H9 (cell line): ENCODE measurements at regions not wholly inside any gene's neighbourhood (a gene's known extent, or its start where the extent isn't known, plus 50 kb on each side); places are given as distances from the start of the nearest gene placed in this dataset.

Experiments
- DNase-seq: peaks from one replicate; pipeline ENCODE4 v3.0.0-alpha.2; 2017
- H2AFZ ChIP-seq: one replicate; pipeline ENCODE4 v1.6.1; 2013; ENCODE audit warnings: mild to moderate bottlenecking, low read length, control low read depth, moderate library complexity
- H2AK5ac ChIP-seq: 2 replicates; pipeline ENCODE4 v1.6.1; 2013; ENCODE audit warnings: low read length, control low read depth, mixed read lengths; ENCODE audit not compliant: insufficient read length
- H2BK120ac ChIP-seq: one replicate; pipeline ENCODE4 v1.6.1; 2013; ENCODE audit warnings: low read depth, mild to moderate bottlenecking, low read length, control low read depth, inconsistent platforms; ENCODE audit not compliant: poor library complexity, severe bottlenecking
- H2BK12ac ChIP-seq: 2 replicates; pipeline ENCODE4 v1.6.1; 2013; ENCODE audit warnings: low read length, control low read depth, mixed read lengths, low read depth; ENCODE audit not compliant: insufficient read length
- H2BK15ac ChIP-seq: 2 replicates; pipeline ENCODE4 v1.6.1; 2013; ENCODE audit warnings: low read depth, low read length, control low read depth
- H2BK20ac ChIP-seq: one replicate; pipeline ENCODE4 v1.6.1; 2013; ENCODE audit warnings: low read depth, mild to moderate bottlenecking, low read length, control low read depth, inconsistent platforms; ENCODE audit not compliant: poor library complexity, severe bottlenecking
- H2BK5ac ChIP-seq: 2 replicates; pipeline ENCODE4 v1.6.1; 2013; ENCODE audit warnings: low read length, control low read depth, mixed read lengths; ENCODE audit not compliant: insufficient read length
- H3K14ac ChIP-seq: 2 replicates; pipeline ENCODE4 v1.6.1; 2013; ENCODE audit warnings: low read length, control low read depth; ENCODE audit not compliant: insufficient read depth
- H3K18ac ChIP-seq: 2 replicates; pipeline ENCODE4 v1.6.1; 2013; ENCODE audit warnings: low read depth, mild to moderate bottlenecking, mixed read lengths, low read length, control low read depth; ENCODE audit not compliant: insufficient read length
- H3K23ac ChIP-seq: 2 replicates; pipeline ENCODE4 v1.6.1; 2013; ENCODE audit warnings: low read length, control low read depth, mixed read lengths, low read depth; ENCODE audit not compliant: insufficient read length
- H3K23me2 ChIP-seq: 2 replicates; pipeline ENCODE4 v1.6.1; 2013; ENCODE audit warnings: low read depth, mild to moderate bottlenecking, mixed read lengths, low read length, control low read depth; ENCODE audit not compliant: insufficient read length, poor library complexity, severe bottlenecking
- H3K27ac ChIP-seq: 2 replicates; pipeline ENCODE4 v1.5.1; 2013; ENCODE audit warnings: low read length, control low read depth, mixed read lengths, low read depth; ENCODE audit not compliant: insufficient read length
- H3K27me3 ChIP-seq: 2 replicates; pipeline ENCODE4 v1.6.1; 2013; ENCODE audit warnings: low read length, control low read depth, inconsistent platforms; ENCODE audit not compliant: insufficient read depth
- H3K4ac ChIP-seq: 2 replicates; pipeline ENCODE4 v1.6.1; 2013; ENCODE audit warnings: low read depth, mild to moderate bottlenecking, control low read depth, inconsistent platforms, low read length, moderate library complexity
- H3K4me1 ChIP-seq: 2 replicates; pipeline ENCODE4 v1.6.1; 2013; ENCODE audit warnings: low read length, control low read depth, inconsistent platforms; ENCODE audit not compliant: insufficient read depth
- H3K4me2 ChIP-seq: 2 replicates; pipeline ENCODE4 v1.6.1; 2013; ENCODE audit warnings: low read length, control low read depth, mixed read lengths; ENCODE audit not compliant: insufficient read length, insufficient read depth
- H3K56ac ChIP-seq: 2 replicates; pipeline ENCODE4 v1.6.1; 2013; ENCODE audit warnings: low read depth, mild to moderate bottlenecking, mixed read lengths, low read length, control low read depth; ENCODE audit not compliant: insufficient read length
- H3K79me1 ChIP-seq: 2 replicates; pipeline ENCODE4 v1.6.1; 2013; ENCODE audit warnings: low read depth, mild to moderate bottlenecking, moderate library complexity, low read length, control low read depth, inconsistent platforms; ENCODE audit not compliant: insufficient read depth, poor library complexity, severe bottlenecking
- H3K79me2 ChIP-seq: 2 replicates; pipeline ENCODE4 v1.6.1; 2013; ENCODE audit warnings: low read length, control low read depth, inconsistent platforms; ENCODE audit not compliant: insufficient read depth
- H3K9ac ChIP-seq: 2 replicates; pipeline ENCODE4 v1.6.1; 2013; ENCODE audit warnings: low read length, control low read depth, mixed read lengths; ENCODE audit not compliant: insufficient read length; ENCODE audit errors: extremely low read depth
- H3K9me3 ChIP-seq: one replicate; pipeline ENCODE4 v1.6.1; 2013; ENCODE audit warnings: low read depth, low read length, inconsistent platforms; ENCODE audit not compliant: control insufficient read depth
- H3T11ph ChIP-seq: one replicate; pipeline ENCODE4 v1.6.1; 2013; ENCODE audit warnings: mild to moderate bottlenecking, low read length, control low read depth, inconsistent platforms
- H4K20me1 ChIP-seq: one replicate; pipeline ENCODE4 v1.6.1; 2013; ENCODE audit not compliant: control insufficient read depth, insufficient read length, insufficient read depth
- H4K5ac ChIP-seq: 2 replicates; pipeline ENCODE4 v1.6.1; 2013; ENCODE audit warnings: low read depth, mild to moderate bottlenecking, mixed read lengths, low read length, control low read depth; ENCODE audit not compliant: insufficient read length
- H4K8ac ChIP-seq: replicated peaks from 2 replicates; pipeline ENCODE4 v1.6.1; 2013; ENCODE audit warnings: low read length, control low read depth, mixed read lengths, low read depth; ENCODE audit not compliant: insufficient read length
- H4K91ac ChIP-seq: 2 replicates; pipeline ENCODE4 v1.6.1; 2013; ENCODE audit warnings: low read depth, mild to moderate bottlenecking, moderate library complexity, mixed read lengths, low read length, control low read depth; ENCODE audit not compliant: insufficient read length
- H3K27ac Mint-ChIP-seq, 3 experiments: 2 replicates in 2 of 3; 3 replicates in 1 of 3; pipeline ENCODE4 v1.8.0; 2020 to 2021; ENCODE audit warnings: mixed read lengths in 3 of 3, mild to moderate bottlenecking in 1 of 3, moderate library complexity in 1 of 3
- H3K27me3 Mint-ChIP-seq: 2 replicates; pipeline ENCODE4 v1.8.0; 2021; ENCODE audit warnings: low read depth, mild to moderate bottlenecking, moderate library complexity, mixed read lengths
- H3K36me3 Mint-ChIP-seq, 3 experiments: 2 replicates in 2 of 3; 3 replicates in 1 of 3; pipeline ENCODE4 v1.8.0; 2020 to 2021; ENCODE audit warnings: low read depth in 3 of 3, mixed read lengths in 3 of 3; ENCODE audit not compliant: insufficient read depth in 1 of 3
- H3K4me1 Mint-ChIP-seq, 2 experiments: 2 replicates each; pipeline ENCODE4 v1.8.0; 2020; ENCODE audit warnings: mixed read lengths in 2 of 2
- H3K4me3 Mint-ChIP-seq, 2 experiments: 2 replicates in 1 of 2; 3 replicates in 1 of 2; pipeline ENCODE4 v1.8.0; 2020 to 2021; ENCODE audit warnings: mild to moderate bottlenecking in 2 of 2, mixed read lengths in 2 of 2, moderate library complexity in 1 of 2
- H3K9me3 Mint-ChIP-seq, 2 experiments: 2 replicates in 1 of 2; 3 replicates in 1 of 2; pipeline ENCODE4 v1.8.0; 2020; ENCODE audit warnings: mild to moderate bottlenecking in 2 of 2, mixed read lengths in 2 of 2, moderate library complexity in 1 of 2
- CTCF ChIP-seq: fragments of 200-600 bp; sonication (generic); conservative IDR thresholded peaks from 3 replicates; pipeline ENCODE4 v1.8.0; 2021; ENCODE audit warnings: antibody characterized with exemption, mild to moderate bottlenecking
- WGBS: extraction: QIAGEN DNeasy Blood & Tissue Kit; methylation state at CpG from one replicate; pipeline ENCODE4 v1.1.7; 2013; ENCODE audit warnings: missing lambda C conversion rate, low lambda C conversion rate, mixed read lengths; ENCODE audit not compliant: insufficient read length; ENCODE audit errors: extremely low coverage; 5-methylcytosine and 5-hydroxymethylcytosine counted together

DNA sequence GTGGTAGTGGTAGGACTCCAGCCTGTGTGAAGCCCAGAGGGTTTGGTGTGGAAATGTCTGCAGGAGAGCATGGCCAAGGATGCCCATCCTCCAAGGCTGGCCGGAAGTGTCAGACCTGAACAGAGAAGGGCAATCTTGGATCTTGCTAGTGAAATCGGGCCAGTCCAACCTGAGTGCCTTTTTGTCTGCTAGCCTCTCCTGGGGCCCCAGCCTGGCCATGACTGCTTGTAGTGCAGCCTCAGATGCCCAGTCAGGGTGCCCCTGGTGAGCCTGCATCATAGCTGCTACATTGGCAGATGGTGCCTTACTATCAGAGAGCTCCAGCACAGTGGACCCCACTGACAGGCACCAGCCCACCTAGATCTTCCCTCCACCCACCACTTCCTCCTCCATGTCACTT is 99.3 kb upstream of the PCDH18 start:
- Histone ChIP-seq H2AK5ac (no peak overlapping the region), H3K4me2 (no peak overlapping the region), H2BK15ac (no peak overlapping the region), H3K79me2 (no peaks in the 10 kb centered on the region), H3K18ac (no peak overlapping the region), H3K79me1 (no peaks in the 10 kb centered on the region), H3K14ac (no peak overlapping the region), H3K9ac (no peak overlapping the region), H2BK12ac (no peak overlapping the region), H4K20me1 (no peaks in the 10 kb centered on the region), H2AFZ (no peak overlapping the region), H3K9me3 (no peaks in the 10 kb centered on the region), H3K23ac (no peak overlapping the region), H3K4me1 (no peaks in the 10 kb centered on the region), H2BK20ac (no peak overlapping the region), H4K91ac (no peak overlapping the region), H3K56ac (no peak overlapping the region), H4K8ac (no peak overlapping the region), H3K4ac (no peak overlapping the region), H3K27me3 (no peaks in the 10 kb centered on the region), H3K23me2 (no peaks in the 10 kb centered on the region), H4K5ac (no peak overlapping the region), H3K27ac (no peak overlapping the region), H3T11ph (no peak overlapping the region), H2BK120ac (no peak overlapping the region), H2BK5ac (no peak overlapping the region)
- Mint-ChIP-seq H3K9me3 (no peaks in the 10 kb centered on the region; a peak in 1 of 5 replicates), H3K36me3 (no peaks in the 10 kb centered on the region; a peak in 1 of 7 replicates), H3K27ac (no peak overlapping the region), H3K4me3 (no peak overlapping the region), H3K27me3 (no peaks in the 10 kb centered on the region), H3K4me1 (peaks cover 4 to 10% of the 10 kb centered on the region in 2 experiments)
- TF ChIP-seq CTCF: no peak
- no peak for DNase-seq
- WGBS: no CpG with 5 or more reads among the region's 2 CpGs
